SK-N-MC (cell line): ENCODE measurements at regions not wholly inside any gene's neighbourhood (a gene's known extent, or its start where the extent isn't known, plus 50 kb on each side); places are given as distances from the start of the nearest gene placed in this dataset.

Experiments used
- EZH2 ChIP-seq: fragments of 200-600 bp; sonication (generic); IDR thresholded peaks from one replicate; pipeline ENCODE4 v1.6.1; 2017; ENCODE audit warnings: antibody characterized with exemption
- FOXP2 ChIP-seq: optimal IDR thresholded peaks from 2 replicates; pipeline ENCODE3; 2011; ENCODE audit warnings: mild to moderate bottlenecking, moderate library complexity; ENCODE audit not compliant: insufficient read depth; ENCODE audit errors: extremely low read length, control extremely low read depth
- POLR2AphosphoS5 ChIP-seq: IDR thresholded peaks from 2 replicates; pipeline ENCODE4 v1.6.1; 2012; ENCODE audit warnings: mild to moderate bottlenecking, low read depth, low read length, borderline replicate concordance

DNA sequence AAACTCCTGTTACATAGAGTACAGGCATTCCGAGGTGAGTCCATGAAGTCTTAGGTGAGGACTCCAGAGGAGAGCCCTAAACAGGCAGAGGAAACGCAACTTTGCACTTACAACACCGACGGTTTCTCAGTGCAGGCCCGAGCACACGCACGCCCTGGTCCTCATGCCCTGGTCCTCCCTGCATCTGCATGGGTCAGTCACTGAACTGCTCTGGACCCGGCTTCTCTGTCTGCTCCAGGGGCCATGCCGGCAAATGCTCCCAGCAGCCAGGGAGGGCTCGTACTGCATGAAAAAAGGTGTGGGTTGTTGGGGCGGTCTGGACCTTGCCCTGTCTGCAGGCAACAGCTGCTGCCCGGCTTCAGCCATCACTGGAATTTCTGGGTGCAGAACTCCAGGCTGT lies 317.3 kb upstream of the SHH start:
- no peak for TF ChIP-seq POLR2AphosphoS5
- TF ChIP-seq EZH2: no peak
- TF ChIP-seq FOXP2: no peak
